K562 (cell line): ENCODE measurements at regions not wholly inside any gene's neighbourhood (a gene's known extent, or its start where the extent isn't known, plus 50 kb on each side); places are given as distances from the start of the nearest gene placed in this dataset.

Experiments used
- ATAC-seq: fragments of 200-7000 bp; cut with Tn5 transposase; 3 replicates; pipeline ENCODE4 v1.9.1; 2020; ENCODE audit warnings: moderate library complexity
- BruUV-seq: library from RNA; stranded (reverse); fragments of 400-500 nt; replicated peaks from 2 replicates; lab custom pipeline; 2021; lab: Mats Ljungman, UMichigan
- CTCF ChIA-PET: fragments of 300-600 bp; formaldehyde crosslinking; extraction: SDS; loops from one replicate; lab custom pipeline; 2021; ENCODE audit warnings: low intra/inter-chr PET ratio; lab: Yijun Ruan, JAX
- POLR2A ChIA-PET: fragments of 300-600, 350-650 bp; sonication (Branson Sonifier 250); formaldehyde crosslinking; extraction: SDS; loops from one replicate; lab custom pipeline; 2021; ENCODE audit warnings: antibody characterized with exemption, inconsistent platforms; lab: Yijun Ruan, JAX
- DNase-seq, 4 experiments: peaks; one replicate each; pipeline versions ENCODE4 v3.0.0 to v3.0.0-alpha.2; 2011 to 2018; ENCODE audit warnings: low spot score in 3 of 4, mixed read lengths in 3 of 4; ENCODE audit errors: extremely low read depth in 1 of 4
- FAIRE-seq: peaks from 2 replicates; lab custom pipeline; 2011; peaks lifted over from hg19 to GRCh38; lab: Jason Lieb, UNC
- H2AFZ ChIP-seq: 2 replicates; pipeline ENCODE4 v1.6.0; 2011; ENCODE audit warnings: low read depth, low read length, control low read depth, inconsistent platforms
- H3K27ac ChIP-seq: fragments of 200-600 bp; 3 replicates; pipeline ENCODE4 v1.8.0; 2011; ENCODE audit warnings: low read depth, mild to moderate bottlenecking, control low read depth, inconsistent platforms, low read length, moderate library complexity, mixed read lengths; ENCODE audit errors: extremely low read depth
- H3K27me3 ChIP-seq, 2 experiments: fragments of 300-600 bp in 1 of 2; 2 replicates in 1 of 2; 3 replicates in 1 of 2; pipeline versions ENCODE4 v1.6.0 to v1.8.0; 2011; ENCODE audit warnings: inconsistent platforms in 2 of 2, low read length in 2 of 2, mild to moderate bottlenecking in 1 of 2, mixed read lengths in 1 of 2, moderate library complexity in 1 of 2; ENCODE audit not compliant: control insufficient read depth in 2 of 2, insufficient read depth in 2 of 2
- H3K36me3 ChIP-seq: fragments of 300-600 bp; 3 replicates; pipeline ENCODE4 v1.8.0; 2011; ENCODE audit warnings: mild to moderate bottlenecking, low read length, inconsistent platforms; ENCODE audit not compliant: control insufficient read depth, insufficient read depth
- H3K4me1 ChIP-seq, 2 experiments: fragments of 200-600 bp in 1 of 2; replicated peaks in 1 of 2; 2 replicates in 1 of 2; 3 replicates in 1 of 2; pipeline versions ENCODE4 v1.5.1 to v1.8.0; 2011; ENCODE audit warnings: inconsistent platforms in 2 of 2, low read length in 2 of 2, mild to moderate bottlenecking in 1 of 2, mixed read lengths in 1 of 2, moderate library complexity in 1 of 2; ENCODE audit not compliant: control insufficient read depth in 2 of 2, insufficient read depth in 2 of 2
- H3K4me2 ChIP-seq: 2 replicates; pipeline ENCODE4 v1.6.1; 2011; ENCODE audit warnings: low read length, control low read depth, inconsistent platforms, mixed read lengths; ENCODE audit not compliant: insufficient read depth
- H3K4me3 ChIP-seq: fragments of 200-600 bp; sonication (generic), shearing (Covaris generic); 2 replicates; pipeline ENCODE4 v1.5.1; 2016; ENCODE audit warnings: control low read depth, inconsistent platforms
- H3K79me2 ChIP-seq: fragments of 200-600 bp; 3 replicates; pipeline ENCODE4 v1.8.0; 2011; ENCODE audit warnings: low read length, inconsistent platforms; ENCODE audit not compliant: control insufficient read depth, insufficient read depth
- H3K9ac ChIP-seq, 2 experiments: 2 replicates each; pipeline versions ENCODE4 v1.6.0 to v1.6.1; 2011; ENCODE audit warnings: low read depth in 2 of 2, low read length in 2 of 2, control low read depth in 1 of 2, inconsistent platforms in 1 of 2, mild to moderate bottlenecking in 1 of 2, mixed read lengths in 1 of 2; ENCODE audit not compliant: insufficient read depth in 1 of 2
- H3K9me1 ChIP-seq: one replicate; pipeline ENCODE4 v1.6.0; 2011; ENCODE audit warnings: inconsistent platforms, mild to moderate bottlenecking, low read length, moderate library complexity; ENCODE audit not compliant: control insufficient read depth, insufficient read depth
- H3K9me3 ChIP-seq: replicated peaks from 2 replicates; pipeline ENCODE4 v1.5.1; 2011; ENCODE audit warnings: low read depth, low read length, inconsistent platforms; ENCODE audit not compliant: control insufficient read depth, insufficient read depth
- H4K20me1 ChIP-seq: replicated peaks from 2 replicates; pipeline ENCODE4 v1.6.1; 2011; ENCODE audit warnings: low read length, inconsistent platforms, mixed read lengths; ENCODE audit not compliant: control insufficient read depth, insufficient read depth
- CCNT2 ChIP-seq: IDR thresholded peaks from 2 replicates; pipeline ENCODE4 v1.6.1; 2011; ENCODE audit warnings: borderline replicate concordance, low read depth, mild to moderate bottlenecking, moderate library complexity, mixed read lengths, low read length; ENCODE audit not compliant: insufficient read length; ENCODE audit errors: extremely low read depth
- CEBPB ChIP-seq: fragments of 450-650 bp; IDR thresholded peaks from 2 replicates; pipeline ENCODE4 v1.6.1; 2016; ENCODE audit warnings: missing genetic modification characterization, missing compliant biosample characterization
- FOXJ2 ChIP-seq: fragments of 200-800 bp; sonication (Bioruptor generic); IDR thresholded peaks from 2 replicates; pipeline ENCODE4 v1.6.1; 2016; ENCODE audit warnings: missing genetic modification characterization, missing compliant biosample characterization
- MTA1 ChIP-seq: fragments of 450-650 bp; IDR thresholded peaks from 2 replicates; pipeline ENCODE4 v1.6.1; 2017; ENCODE audit warnings: borderline replicate concordance
- NR2C2 ChIP-seq, 2 experiments: fragments of 200-800 bp in 1 of 2; sonication (Bioruptor generic) in 1 of 2; sonication (generic) in 1 of 2; formaldehyde crosslinking in 1 of 2; IDR thresholded peaks; 2 replicates each; pipeline versions ENCODE4 v1.6.1 to v1.8.0; 2016 to 2022; ENCODE audit warnings: mild to moderate bottlenecking in 1 of 2, missing compliant biosample characterization in 1 of 2, missing genetic modification characterization in 1 of 2, missing genetic modification reagents in 1 of 2
- POLR2H ChIP-seq: IDR thresholded peaks from 2 replicates; pipeline ENCODE4 v1.6.1; 2016; ENCODE audit warnings: missing genetic modification characterization, low read depth, mild to moderate bottlenecking, control low read depth, missing compliant biosample characterization, moderate library complexity
- PTRF ChIP-seq: fragments of 450-650 bp; IDR thresholded peaks from 2 replicates; pipeline ENCODE4 v1.6.1; 2016; ENCODE audit warnings: mild to moderate bottlenecking, missing genetic modification characterization, missing compliant biosample characterization
- SRSF1 ChIP-seq: fragments of 200-400 bp; formaldehyde crosslinking; IDR thresholded peaks from 2 replicates; pipeline ENCODE4 v1.6.1; 2017; ENCODE audit warnings: mild to moderate bottlenecking, low read depth, low read length, moderate library complexity
- WHSC1 ChIP-seq: IDR thresholded peaks from one replicate; pipeline ENCODE4 v1.6.1; 2012; ENCODE audit warnings: low read length, control low read depth, inconsistent platforms
- YY1 ChIP-seq, 3 experiments: IDR thresholded peaks; 2 replicates each; pipeline ENCODE4 v1.6.1; 2011; ENCODE audit warnings: low read length in 2 of 3, mild to moderate bottlenecking in 2 of 3, moderate library complexity in 2 of 3, borderline replicate concordance in 1 of 3, control low read depth in 1 of 3, low read depth in 1 of 3; ENCODE audit not compliant: insufficient read depth in 3 of 3, insufficient replicate concordance in 2 of 3, control insufficient read depth in 1 of 3, insufficient read length in 1 of 3; ENCODE audit errors: extremely low read depth in 1 of 3
- ZNF589 ChIP-seq: fragments of 200-800 bp; sonication (Bioruptor generic); IDR thresholded peaks from 2 replicates; pipeline ENCODE4 v1.6.1; 2016; ENCODE audit warnings: low read depth, missing genetic modification characterization, missing compliant biosample characterization
- ZSCAN32 ChIP-seq: fragments of 450-650 bp; formaldehyde crosslinking; IDR thresholded peaks from 2 replicates; pipeline ENCODE4 v1.4.0; 2020; ENCODE audit warnings: mild to moderate bottlenecking, moderate library complexity
- WGBS: fragments of 100-300 bp; shearing (Covaris generic); methylation state at CpG from one replicate; pipeline ENCODE4 v1.1.6; 2016; ENCODE audit warnings: low coverage, mixed read lengths; ENCODE audit not compliant: insufficient coverage; ENCODE audit errors: missing lambda C conversion rate; 5-methylcytosine and 5-hydroxymethylcytosine counted together
- in situ Hi-C: fragments of 300-500 bp; cut with MboI; formaldehyde crosslinking; loops from 4 replicates; pipeline ENCODE4 v1.15.0; 2018; ENCODE audit warnings: inconsistent platforms, mixed read lengths
- intact Hi-C: fragments of 100-400 bp; cut with micrococcal nuclease; formaldehyde crosslinking; loops from 2 replicates; pipeline ENCODE4 v1.14.2; 2022
- TF ChIP-seq, protein P1 (sequence below): sonication (generic); formaldehyde crosslinking; IDR thresholded peaks from 2 replicates; pipeline ENCODE4 v1.8.1; 2022; ENCODE audit warnings: missing genetic modification reagents
- TF ChIP-seq, protein P2 (sequence below): fragments of 450-650 bp; IDR thresholded peaks from 2 replicates; pipeline ENCODE4 v1.6.1; 2016
- TF ChIP-seq, protein P3 (sequence below), 2 experiments: fragments of 450-650 bp; IDR thresholded peaks; 2 replicates each; pipeline ENCODE4 v1.6.1; 2018; ENCODE audit warnings: mild to moderate bottlenecking in 2 of 2, low read depth in 1 of 2; ENCODE audit not compliant: partially characterized antibody in 2 of 2

DNA sequence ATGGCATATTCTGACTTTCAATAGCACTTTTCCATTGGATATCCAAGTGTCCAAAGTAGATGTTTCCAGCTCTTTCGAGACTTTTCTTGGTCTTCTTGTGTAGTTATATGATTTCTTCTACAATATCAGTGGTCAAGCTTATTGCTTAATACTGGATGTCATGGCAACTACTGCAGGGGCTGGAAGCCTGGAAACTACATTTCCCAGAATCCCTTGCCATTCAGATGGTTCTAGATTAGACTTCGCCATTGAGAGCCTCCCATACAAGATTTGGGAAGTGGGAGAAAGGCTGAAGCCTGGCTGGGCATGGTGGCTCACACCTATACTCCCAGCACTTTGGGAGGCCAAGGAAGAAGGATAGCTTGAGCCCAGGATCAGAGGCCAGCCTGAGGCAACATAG lies 153.6 kb downstream of the C16orf95 start:
- WGBS = 0% methylated on average over 2 of the region's 2 CpGs
- no peak for TF ChIP-seq MTA1
- no peak for TF ChIP-seq WHSC1
- no peak for TF ChIP-seq CCNT2
- TF ChIP-seq POLR2H (tag) = no peak
- no peak for TF ChIP-seq NR2C2 (CRISPR knock-in tag; IDR thresholded peaks at IDR 0.05)
- no peak for TF ChIP-seq NR2C2 (tag; IDR thresholded peaks at IDR 0.05)
- TF ChIP-seq ZNF589 = no peak; the same call in 1 of the 2 replicates
- no peak for TF ChIP-seq SRSF1
- peak in 1 of 3 experiments; percentile 53 for TF ChIP-seq YY1 (IDR thresholded peaks at IDR 0.05; ENCODE audit: borderline replicate concordance in 1 of 3, control insufficient read depth in 1 of 3, extremely low read depth in 1 of 3, insufficient read depth in 3 of 3, insufficient read length in 1 of 3, insufficient replicate concordance in 2 of 3, low read depth in 1 of 3, low read length in 2 of 3)
- TF ChIP-seq, protein P1, sequence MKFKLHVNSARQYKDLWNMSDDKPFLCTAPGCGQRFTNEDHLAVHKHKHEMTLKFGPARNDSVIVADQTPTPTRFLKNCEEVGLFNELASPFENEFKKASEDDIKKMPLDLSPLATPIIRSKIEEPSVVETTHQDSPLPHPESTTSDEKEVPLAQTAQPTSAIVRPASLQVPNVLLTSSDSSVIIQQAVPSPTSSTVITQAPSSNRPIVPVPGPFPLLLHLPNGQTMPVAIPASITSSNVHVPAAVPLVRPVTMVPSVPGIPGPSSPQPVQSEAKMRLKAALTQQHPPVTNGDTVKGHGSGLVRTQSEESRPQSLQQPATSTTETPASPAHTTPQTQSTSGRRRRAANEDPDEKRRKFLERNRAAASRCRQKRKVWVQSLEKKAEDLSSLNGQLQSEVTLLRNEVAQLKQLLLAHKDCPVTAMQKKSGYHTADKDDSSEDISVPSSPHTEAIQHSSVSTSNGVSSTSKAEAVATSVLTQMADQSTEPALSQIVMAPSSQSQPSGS (CRISPR knock-in tag) = no peak
- peak; percentile 89 for TF ChIP-seq CEBPB
- no peak for TF ChIP-seq FOXJ2 (tag)
- TF ChIP-seq, protein P2, sequence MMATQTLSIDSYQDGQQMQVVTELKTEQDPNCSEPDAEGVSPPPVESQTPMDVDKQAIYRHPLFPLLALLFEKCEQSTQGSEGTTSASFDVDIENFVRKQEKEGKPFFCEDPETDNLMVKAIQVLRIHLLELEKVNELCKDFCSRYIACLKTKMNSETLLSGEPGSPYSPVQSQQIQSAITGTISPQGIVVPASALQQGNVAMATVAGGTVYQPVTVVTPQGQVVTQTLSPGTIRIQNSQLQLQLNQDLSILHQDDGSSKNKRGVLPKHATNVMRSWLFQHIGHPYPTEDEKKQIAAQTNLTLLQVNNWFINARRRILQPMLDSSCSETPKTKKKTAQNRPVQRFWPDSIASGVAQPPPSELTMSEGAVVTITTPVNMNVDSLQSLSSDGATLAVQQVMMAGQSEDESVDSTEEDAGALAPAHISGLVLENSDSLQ = no peak
- no peak for TF ChIP-seq ZSCAN32 (CRISPR knock-in tag)
- TF ChIP-seq, protein P3, sequence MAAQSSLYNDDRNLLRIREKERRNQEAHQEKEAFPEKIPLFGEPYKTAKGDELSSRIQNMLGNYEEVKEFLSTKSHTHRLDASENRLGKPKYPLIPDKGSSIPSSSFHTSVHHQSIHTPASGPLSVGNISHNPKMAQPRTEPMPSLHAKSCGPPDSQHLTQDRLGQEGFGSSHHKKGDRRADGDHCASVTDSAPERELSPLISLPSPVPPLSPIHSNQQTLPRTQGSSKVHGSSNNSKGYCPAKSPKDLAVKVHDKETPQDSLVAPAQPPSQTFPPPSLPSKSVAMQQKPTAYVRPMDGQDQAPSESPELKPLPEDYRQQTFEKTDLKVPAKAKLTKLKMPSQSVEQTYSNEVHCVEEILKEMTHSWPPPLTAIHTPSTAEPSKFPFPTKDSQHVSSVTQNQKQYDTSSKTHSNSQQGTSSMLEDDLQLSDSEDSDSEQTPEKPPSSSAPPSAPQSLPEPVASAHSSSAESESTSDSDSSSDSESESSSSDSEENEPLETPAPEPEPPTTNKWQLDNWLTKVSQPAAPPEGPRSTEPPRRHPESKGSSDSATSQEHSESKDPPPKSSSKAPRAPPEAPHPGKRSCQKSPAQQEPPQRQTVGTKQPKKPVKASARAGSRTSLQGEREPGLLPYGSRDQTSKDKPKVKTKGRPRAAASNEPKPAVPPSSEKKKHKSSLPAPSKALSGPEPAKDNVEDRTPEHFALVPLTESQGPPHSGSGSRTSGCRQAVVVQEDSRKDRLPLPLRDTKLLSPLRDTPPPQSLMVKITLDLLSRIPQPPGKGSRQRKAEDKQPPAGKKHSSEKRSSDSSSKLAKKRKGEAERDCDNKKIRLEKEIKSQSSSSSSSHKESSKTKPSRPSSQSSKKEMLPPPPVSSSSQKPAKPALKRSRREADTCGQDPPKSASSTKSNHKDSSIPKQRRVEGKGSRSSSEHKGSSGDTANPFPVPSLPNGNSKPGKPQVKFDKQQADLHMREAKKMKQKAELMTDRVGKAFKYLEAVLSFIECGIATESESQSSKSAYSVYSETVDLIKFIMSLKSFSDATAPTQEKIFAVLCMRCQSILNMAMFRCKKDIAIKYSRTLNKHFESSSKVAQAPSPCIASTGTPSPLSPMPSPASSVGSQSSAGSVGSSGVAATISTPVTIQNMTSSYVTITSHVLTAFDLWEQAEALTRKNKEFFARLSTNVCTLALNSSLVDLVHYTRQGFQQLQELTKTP (IDR thresholded peaks at IDR 0.05; ENCODE audit: low read depth in 1 of 2, partially characterized antibody in 2 of 2) = peak in 1 of 2 experiments; percentile 53
- no peak for TF ChIP-seq PTRF (tag)

More for the DNA sequence above, 153.6 kb downstream of the C16orf95 start:
- POLR2A ChIA-PET = no interaction called here
- DNase-seq = peak in 2 of 4 experiments; percentile 19 to 22
- no TSS peak for BruUV-seq
- peaks cover 0 to 5% of the 10 kb centered on the region in 2 experiments; a peak in 3 of 5 replicates for H3K4me1 ChIP-seq
- H3K79me2 ChIP-seq = no peaks in the 10 kb centered on the region
- CTCF ChIA-PET = no interaction called here
- intact Hi-C loops (no loop called here), in situ Hi-C loops (no loop called here)
- H3K4me2 ChIP-seq = no peak overlapping the region
- H2AFZ ChIP-seq = no peak overlapping the region
- H3K9me1 ChIP-seq = no peaks in the 10 kb centered on the region
- peaks cover 7 to 21% of the 10 kb centered on the region in 2 experiments; a peak in 3 of 5 replicates for H3K27me3 ChIP-seq
- no peak overlapping the region for H3K27ac ChIP-seq
- no peak for FAIRE-seq
- H3K9me3 ChIP-seq = no peaks in the 10 kb centered on the region; the same call in 1 of the 2 replicates
- no peaks in the 10 kb centered on the region for H3K36me3 ChIP-seq
- H4K20me1 ChIP-seq = no peaks in the 10 kb centered on the region
- H3K4me3 ChIP-seq = no peak overlapping the region
- no peak overlapping the region for H3K9ac ChIP-seq
- ATAC-seq = peak; percentile 76
